ENCODE measurements at regions not wholly inside any gene's neighbourhood (a gene's known extent, or its start where the extent isn't known, plus 50 kb on each side); places are given as distances from the start of the nearest gene placed in this dataset.
"Not testable (repeated sequence)": the region's sequence is repeated elsewhere in the genome, so short reads cannot be mapped to it uniquely, and the experiment has no call there.

DNA sequence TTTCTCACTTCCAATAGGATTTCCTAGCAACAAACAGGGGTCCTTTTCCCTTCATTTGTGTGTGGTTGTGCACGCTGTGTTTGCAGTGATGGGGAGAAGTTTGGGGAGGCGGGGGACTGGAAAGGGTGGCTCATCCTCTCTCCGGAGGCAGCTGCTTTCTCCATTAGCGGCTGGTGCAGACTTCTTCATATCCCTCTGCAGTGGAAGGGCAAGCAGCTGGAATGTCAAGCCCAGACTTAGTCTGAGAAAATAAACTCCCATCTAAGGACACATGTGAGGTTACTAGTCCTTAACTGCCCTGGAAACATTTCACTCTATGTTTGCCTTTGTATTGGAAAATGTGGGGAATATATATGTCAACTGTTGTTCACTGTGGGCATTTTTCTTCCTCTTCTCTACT is 467.0 kb upstream of the RASGRP1 start:
- DNase-seq, result no peak

DNA sequence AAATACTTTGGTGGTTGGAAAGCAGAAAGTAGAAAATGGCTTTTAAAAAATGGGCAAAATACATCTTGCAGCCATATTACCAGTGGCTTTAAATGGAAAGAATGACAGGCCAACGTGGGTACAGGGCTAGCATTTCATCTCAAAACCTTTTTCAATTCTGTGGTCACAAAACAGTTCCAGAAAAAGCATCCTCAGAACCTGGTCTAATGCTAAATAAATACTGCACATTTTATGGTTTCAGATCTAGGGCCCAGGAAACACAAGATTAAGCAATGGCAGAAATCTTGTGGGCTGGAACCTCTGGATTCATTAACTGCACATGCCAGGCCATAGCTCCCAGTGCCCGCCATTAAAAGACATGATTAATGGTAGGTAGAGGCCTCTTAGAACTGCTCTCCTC is 470.2 kb upstream of the RASGRP1 start:
- DNase-seq, result no peak

DNA sequence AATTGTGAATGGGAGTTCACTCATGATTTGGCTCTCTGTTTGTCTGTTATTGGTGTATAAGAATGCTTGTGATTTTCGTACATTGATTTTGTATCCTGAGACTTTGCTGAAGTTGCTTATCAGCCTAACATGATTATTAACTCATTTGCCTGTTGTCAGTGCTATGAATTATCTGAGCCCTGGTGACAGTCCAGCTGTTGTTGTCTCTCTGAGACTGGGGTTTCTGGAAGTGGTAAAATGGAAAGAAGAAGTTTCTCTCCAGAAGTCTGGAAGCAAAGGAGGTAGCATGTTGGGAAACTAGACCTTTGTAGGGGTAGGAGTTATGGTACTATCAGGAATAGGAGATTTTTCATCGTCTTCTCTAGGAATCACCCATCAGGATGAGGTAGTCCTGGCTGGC is 473.0 kb upstream of the RASGRP1 start:
- DNase-seq, result not testable (repeated sequence)

DNA sequence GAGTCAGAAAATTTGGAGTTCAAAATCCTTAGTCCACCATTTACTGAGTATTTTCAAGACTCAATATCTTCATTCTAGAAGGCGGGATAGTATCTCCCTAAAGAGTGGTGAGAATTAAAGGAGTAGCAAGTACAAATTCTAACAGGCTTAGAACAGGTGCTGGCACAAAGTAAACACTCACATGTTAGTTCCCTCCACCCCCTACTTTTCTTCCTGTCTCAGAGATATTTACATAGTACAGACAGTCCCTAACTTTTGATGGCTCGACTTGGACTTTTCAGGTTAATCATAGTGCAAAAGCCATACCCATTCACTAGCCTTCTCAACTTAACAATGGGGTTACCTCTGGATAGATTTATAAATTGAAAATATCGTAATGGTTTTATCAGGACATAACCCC is 476.2 kb upstream of the RASGRP1 start:
- DNase-seq, result no peak

DNA sequence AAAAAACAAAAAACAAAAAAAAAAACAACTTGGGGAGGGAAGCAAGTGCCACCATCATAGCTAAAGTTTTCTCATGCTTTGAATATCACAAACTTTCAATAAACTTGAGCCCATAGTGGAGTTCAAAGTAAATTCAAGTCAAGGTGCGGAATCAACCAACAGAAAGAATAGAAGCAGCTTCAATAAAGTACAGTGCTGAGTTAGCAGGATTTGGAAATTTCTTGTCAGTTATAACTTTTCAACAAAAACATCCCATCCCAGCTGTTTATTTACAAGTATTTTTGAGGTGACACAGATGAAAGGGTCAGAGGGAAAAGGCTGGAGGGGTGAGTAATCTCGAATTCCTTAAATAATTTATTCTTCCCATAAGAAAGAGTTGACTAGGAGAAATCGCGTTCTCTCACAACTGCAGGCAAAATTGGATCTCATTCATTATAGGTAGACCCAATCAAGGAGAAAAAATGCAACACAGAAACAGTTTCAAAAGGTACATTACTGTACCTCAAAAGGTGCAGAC is 477.4 kb upstream of the RASGRP1 start:
- DNase-seq, result no peak

DNA sequence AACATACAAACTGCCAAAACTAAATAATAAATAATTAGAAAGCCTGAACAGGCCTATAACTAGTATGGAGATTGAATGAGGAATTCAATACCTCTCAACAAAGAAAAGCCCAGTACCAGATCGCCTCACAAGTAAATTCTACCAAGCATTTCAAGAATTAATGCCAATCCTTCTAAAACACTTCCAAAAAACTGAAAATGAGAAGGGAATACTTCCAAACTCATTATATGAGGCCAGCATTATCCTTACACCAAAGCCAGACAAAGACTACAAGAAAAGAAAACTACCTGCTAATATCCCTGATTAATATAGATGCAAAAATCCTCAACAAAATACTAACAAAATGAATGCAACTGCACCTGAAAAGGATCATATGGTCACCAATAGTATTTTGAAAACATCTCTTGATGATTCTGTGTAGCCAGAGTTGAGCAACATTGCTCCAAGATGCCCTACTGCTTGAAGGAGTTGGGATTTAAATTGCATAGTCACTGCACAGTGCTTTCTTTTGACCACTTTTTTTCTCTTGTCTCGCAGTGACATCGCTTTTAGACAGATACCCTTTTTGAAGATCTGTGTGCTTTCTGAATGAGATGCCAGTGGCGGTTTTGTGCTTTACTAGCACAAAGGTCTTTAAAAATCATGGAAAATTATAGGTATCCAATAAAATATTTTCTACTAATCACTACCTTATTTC is 487.2 kb upstream of the RASGRP1 start:
- DNase-seq, result no peak

DNA sequence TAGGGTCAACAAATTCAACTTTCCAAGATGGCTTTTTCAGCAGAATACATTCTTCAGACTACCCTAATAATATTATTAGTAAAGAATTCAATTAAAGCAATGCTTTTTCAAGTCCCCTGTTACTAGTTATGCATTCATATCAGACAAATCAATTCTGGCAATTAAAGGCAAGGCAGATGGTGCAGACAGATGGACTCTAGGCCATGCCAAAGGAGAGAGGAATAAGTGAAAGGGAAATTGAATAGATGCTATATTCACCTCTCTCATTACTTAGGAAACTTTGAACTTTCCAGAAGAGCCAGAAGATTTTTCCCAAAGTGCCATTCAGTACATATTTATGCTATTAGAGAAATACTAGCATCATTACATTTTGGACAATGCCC is 487.7 kb upstream of the RASGRP1 start:
- DNase-seq, result no peak

DNA sequence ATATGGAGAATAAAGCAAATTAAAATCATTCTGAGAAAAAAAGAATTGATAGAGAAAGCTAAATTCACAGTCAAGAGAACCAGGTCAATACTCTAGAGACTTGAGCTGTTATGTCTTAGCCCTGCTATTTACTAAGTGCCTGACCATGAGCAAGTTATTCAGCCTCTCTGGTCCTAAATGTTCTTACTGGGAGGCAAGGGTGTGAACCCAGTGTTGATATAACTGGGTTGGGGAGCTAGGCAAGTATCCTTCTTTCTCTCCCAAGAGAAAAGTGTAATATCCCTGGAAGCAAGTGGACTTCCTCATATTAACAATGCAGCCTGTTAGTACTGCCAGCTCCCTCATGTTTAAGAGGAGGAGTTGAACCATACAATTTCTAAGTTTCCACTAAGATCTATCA is 488.9 kb upstream of the RASGRP1 start:
- DNase-seq, result no peak

DNA sequence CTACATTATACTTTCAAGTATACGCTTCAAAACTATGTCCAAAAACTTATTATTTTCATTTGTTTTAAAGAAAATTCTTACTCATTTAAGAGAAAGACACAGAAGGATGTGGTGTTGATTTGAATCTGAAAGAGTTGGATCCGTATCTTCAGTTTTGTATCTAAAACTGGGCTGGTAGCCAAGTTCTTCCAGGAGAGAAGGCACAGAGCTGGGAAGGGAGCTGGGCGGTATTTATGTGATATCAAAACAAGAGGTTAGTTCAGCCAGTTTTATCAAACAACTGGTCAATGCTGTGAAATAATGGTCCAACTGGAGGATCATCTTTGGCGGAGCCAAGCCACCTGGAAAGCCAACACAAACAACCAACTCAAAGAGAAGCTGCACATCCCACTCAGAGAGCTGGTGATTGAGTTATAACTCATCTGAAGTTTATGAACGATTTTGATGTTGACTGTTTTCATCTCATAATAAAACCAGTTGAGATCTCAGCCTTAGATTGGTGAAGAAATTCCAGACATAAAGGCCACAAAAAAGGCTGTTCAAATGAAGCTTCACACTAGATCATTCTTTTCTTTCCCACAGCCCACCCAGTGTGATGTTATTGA is 489.6 kb upstream of the RASGRP1 start:
- DNase-seq, result no peak

DNA sequence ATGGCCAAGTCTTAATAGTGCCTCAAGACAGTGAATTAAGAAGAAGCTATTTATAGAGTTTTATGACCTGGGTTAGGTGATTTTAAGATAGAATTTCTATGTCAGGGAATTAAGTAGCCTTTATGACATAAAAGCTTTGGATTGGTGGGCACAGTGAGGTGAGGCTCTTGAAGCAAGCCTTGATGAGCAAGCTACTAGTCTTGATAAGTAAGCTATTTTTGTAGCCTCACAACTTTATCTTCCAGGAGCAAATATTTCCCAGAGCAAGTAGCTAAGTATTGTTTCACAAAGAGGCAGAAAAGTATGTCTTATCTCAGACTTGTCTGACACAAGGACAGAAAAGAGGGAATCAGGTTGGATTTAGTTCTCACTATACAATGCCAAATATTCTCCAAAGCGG is 491.7 kb upstream of the RASGRP1 start:
- no peak for DNase-seq

DNA sequence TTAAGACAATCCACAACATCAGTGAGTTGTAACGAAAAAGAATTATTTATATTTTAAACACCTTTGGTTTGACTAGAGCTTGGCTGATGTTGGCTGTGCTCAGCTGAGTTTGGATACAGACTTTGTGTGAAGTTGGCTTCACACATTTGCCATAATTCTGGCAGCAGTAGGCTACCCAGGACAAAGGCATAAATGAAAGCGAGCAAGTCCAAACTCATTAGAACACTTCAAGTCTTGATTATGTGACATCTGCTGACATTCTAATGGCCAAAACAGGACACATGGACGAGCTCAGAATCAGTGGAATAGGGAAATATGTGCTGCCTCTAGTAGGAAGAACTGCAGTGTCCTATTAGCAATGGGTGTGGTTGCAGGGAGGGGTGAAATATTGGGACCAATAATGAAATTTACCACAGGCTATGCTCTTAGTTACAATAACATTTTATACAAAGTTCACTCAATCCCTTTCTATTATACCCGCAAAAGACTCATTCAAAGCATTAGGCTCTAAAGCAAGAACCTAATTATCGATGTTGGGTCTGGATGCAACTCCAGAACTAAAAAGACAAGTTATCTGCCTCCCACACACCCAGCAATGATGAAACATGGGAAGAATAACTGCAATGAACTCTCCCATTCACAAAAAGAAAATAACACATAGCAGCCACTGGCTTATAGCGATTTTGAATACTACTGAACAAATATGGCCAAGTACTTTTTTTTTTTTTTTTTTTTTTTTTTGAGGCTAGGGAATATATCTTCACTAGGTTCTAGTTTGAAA is 493.9 kb upstream of the RASGRP1 start:
- no peak for DNase-seq

DNA sequence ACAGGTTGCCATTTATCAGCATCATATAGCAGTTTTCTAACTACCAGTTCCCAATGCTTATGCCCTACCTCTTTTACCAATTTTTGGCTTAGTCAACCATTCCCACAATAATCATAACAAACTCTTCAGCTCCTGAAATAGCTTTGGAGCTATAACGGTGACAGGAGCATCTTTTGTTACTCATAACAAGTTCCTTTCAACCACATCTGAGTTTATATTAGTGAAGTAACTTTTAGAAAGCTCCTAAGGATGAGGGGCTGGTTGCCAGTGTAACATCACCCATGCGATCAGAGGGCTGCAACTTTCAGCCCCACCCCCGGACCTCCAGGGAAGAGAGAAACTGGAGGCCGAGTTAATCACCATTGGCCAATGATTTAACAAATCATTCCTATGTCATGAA is 495.3 kb upstream of the RASGRP1 start:
- no peak for DNase-seq

DNA sequence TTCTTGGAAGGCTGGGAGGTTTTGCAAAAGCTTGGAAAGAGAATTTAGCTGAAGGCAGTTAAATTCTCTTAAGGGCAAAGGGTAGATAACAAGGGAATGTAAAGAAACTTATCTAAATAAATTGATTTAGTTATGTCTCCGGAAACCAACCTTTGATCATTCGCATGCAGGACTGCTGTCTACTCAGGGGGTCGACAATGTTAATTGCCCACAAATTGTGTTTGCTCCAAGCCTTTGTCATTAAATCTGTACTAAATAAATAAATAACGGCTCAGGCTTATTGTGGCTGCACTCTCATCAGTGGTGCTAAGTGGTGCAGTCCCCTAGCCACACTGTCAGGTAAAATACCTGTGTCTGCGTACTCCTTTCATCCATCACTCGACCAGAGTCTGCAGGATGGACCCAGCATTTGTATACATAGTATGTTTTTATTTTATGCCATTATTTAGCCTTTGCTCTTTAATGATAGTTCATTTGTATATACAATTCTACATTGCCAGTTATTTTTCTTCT is 497.4 kb upstream of the RASGRP1 start:
- DNase-seq, result no peak

DNA sequence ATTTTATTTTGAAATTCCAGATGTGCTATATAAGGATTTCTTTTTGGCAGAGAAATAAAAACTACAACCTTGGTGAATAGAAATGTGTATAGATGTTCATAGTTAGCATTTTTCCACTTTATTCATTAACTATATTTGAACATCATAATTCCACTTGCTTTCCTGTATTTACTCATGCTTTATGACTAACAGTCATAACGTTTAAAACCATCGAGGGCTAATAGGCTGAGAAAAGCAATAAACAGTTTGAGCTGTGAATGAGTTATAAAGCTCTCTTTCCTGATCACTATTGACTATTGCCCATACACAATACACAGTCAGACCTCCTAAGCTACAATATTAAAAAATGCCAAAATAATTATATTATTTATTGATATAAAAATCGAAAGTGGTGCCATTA is 502.1 kb upstream of the RASGRP1 start:
- DNase-seq, result no peak

DNA sequence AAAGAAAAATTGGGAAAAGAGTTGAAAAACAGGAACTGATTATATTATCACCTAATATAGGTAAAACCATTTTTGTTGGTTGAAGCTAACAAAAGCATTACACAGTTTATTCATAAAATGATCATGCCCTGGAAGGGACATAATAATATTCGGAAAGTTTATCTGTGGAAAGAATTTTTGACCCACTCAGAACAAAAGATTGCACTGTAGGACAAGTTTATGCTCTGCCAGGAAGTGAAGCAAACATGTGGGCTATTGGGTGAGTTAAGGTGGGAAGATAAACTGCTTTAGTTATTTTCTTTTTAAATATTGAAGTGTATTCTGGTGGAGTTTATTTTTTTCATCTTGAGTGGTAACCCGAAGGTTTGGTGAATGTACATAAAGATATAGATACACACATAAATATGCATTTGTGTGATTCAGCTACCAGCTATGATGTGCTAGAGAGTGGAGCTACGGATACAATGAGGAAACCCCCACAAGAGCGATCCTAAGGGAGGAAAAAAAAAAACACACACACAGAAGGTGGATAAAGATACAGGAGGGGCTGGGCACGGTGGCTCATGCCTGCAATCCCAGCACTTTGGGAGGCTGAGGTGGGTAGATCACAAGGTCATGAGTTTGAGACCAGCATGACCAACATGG is 506.4 kb upstream of the THBS1 start:
- no peak for DNase-seq

DNA sequence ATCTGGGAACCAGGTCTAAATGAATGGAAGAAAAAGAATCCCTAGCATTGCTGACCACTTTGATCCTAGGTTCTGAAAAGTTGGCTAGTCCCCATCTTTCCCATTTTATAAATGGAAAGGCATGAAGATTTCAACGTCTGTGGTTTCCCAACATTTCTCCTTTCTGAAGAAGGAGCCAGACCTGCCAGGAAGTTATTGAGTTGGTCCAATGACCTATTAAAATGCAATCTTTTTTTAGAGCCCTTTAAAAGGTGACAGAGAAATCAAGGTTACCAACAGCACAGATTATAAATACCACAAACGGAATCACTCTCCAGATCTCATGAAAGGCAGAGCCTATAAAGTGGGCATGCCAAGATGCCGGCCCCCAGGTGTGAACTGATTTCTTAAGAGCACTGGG is 505.6 kb upstream of the THBS1 start:
- DNase-seq, result no peak

DNA sequence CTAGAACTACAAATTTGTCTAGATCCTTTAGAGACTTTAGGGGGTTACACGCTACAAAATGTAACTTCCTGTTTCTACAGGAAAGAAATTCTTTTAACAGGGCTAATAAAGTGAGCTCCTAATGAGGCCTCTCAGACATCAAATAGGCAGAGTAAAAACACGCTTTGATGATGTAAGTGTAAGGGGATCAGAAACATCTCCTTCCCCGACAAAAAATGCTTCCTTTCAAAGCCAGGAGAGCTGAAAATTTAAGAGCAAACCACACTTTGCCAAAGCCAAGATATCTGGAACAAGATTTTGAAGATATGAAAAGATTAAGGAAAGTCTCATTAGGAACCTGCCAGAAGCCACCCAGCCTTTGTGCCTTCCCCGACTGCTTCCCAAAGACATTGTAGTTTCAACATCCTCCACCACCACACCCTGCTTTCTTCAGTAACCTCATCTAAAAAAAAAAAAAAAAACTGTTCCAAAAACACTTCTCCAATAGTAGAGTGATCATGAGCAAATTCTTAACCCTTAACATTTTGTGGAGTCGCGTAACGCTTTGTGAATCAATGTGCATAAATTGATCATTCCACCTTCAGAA is 505.0 kb upstream of the THBS1 start:
- DNase-seq, result no peak

DNA sequence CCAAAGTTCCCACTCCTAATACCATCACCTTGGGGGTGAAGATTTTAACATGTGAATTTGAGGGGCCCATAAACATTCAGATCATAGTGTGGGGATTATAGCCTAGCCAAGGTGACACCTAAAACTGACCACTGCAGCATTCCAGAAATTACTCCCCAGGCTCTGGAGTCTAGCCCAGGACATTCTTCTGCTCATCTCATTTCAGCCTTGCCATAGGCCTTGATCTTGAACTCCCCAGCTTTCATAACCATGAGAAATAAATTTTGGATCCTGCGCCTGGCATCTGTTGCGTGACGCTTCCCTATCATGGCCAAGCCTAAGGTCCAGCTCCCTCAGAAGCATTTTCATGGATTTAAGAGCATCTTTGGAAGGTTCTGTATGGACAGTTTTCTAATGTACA is 502.9 kb upstream of the THBS1 start:
- DNase-seq, result no peak

DNA sequence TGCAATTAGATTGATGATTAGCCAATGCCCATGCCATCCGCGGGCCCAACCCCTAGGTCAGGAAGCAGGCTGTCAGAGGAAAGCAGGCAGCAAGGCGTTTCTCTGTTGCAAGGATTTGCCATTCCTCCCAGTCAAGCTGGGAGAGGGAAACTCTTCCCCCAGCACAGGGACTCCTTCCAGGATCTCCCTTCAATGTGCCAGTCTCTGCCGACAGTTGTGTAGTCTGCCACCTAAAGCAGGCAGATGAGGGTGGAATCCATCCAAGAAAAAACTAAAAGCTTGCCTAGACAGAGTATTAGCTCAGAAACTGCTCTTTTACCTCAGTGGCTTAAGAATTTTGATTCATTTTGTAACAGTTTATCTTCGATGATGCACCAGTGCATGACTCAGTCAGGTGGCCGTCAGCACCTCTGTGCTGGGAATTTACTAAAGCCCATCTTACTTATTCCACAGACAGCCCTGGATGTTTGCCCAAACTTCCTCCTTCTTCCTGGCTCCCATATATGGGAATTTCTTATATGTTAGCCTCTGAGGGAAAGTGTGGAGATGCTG is 501.5 kb upstream of the THBS1 start:
- no peak for DNase-seq

DNA sequence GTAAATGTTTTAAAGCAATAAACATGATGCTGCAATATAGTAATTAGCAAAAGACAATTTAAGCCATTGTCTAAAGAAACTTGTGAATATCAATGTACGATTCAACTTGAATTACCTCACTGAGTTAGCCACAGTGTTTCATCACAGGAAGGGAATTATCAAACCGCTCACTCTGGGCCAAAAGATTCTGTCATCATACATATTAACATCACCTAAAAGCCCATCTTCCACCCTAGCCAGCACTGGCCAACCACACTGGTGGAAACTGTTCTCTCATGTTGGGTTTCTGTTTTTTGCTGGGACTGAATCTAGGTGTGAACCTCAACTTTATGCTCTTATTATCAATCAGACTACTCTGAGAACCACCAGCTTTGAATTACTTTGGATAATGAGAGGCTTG is 497.7 kb upstream of the THBS1 start:
- DNase-seq, result no peak

DNA sequence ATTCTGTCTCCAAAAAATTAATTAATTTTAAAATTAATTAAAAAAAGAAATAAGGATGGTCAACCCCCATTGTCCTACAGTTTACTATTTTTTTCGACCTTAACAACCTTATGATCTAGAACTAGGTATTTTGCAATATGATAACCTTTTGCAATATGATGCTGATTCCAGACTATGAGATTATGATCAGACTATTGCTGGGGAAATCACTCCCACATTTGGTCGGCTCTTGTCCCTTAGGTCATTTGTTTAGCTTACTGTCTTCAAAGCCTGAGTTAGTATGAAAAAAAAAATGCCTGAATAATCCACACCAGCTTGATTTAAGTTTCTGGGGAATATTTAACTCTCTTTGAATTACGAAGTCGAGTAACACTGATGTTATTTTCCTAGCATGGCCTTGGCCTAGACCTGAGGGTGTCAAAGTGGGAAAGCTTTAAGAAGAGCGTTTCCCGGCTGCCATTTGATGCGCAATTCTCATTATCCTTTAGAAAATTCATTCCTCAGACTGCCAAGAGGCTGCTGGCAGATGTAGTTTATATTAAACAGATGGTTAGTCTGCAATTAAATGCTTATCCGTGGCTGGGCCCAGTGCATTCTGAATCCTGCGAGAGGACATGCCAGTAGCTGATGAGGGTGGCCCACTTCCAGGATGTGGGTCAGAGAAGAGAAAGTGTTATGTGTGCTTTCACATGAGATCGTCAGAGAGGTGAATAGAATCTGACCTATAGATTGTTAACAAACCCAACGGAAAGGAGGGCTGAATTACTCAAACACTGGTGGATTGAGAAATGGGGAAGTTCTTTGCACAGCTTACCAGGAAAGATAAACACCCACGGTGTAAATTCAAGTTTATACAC is 496.0 kb upstream of the THBS1 start:
- DNase-seq, result peak; percentile 50
